ENCODE measurements at regions not wholly inside any gene's neighbourhood (a gene's known extent, or its start where the extent isn't known, plus 50 kb on each side); places are given as distances from the start of the nearest gene placed in this dataset.
"Not testable (repeated sequence)": the region's sequence is repeated elsewhere in the genome, so short reads cannot be mapped to it uniquely, and the experiment has no call there.

DNA sequence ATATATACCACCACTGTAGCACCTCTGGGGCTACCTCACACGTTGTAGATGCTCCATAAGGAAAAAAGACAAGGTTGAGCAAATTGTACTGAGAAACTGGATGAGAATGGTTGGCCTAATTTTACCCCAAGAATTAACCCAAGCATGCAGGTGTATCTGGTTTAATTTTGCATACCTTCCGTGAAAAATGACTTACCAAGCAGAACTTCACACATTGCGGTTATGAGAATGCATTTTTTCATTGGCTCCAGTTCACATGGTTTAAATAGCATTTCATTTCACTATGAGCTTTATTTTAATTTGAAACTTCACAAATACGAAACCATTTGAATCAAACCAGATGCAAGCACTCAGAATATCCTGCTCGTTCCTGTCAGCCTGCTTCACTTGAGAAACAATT lies 512.2 kb downstream of the LTN1 start:
- H3K4me2 ChIP-seq (ENCODE audit: insufficient read depth, low read length) = no peak overlapping the region
- no peak for DNase-seq

DNA sequence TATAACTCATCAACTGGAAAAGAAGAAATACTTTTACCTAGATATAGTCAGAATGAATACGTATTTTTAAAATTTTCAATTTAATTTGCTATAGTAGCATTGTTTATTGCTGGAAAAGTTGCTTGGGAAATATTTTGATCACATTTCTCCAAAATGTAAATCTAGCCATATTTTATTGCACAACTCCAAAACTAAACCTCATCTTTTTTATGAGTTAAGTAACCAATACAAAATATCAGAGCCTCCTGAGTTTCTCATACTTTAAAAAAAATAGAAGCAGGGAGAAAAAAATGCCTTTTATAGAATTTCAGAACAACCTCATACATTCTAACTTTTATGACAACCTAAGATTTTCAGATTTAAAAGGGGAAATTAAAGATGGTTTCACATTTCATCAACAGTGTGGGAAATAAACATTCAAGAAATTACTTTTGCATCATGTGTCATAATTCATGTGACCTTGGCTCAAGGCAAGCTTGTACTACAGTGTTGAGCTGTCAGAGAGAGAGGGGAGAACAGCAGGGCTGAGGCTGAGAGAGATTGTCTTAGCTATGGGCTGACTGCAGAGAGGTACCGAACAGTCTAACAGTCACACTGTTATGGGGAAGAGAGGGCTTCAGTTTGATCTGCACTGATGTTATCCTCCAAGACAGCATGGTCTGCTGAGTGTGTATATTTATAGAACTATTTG lies 519.0 kb downstream of the LTN1 start:
- H3K4me2 ChIP-seq (ENCODE audit: insufficient read depth, low read length) = no peak overlapping the region
- TF ChIP-seq, protein P1, sequence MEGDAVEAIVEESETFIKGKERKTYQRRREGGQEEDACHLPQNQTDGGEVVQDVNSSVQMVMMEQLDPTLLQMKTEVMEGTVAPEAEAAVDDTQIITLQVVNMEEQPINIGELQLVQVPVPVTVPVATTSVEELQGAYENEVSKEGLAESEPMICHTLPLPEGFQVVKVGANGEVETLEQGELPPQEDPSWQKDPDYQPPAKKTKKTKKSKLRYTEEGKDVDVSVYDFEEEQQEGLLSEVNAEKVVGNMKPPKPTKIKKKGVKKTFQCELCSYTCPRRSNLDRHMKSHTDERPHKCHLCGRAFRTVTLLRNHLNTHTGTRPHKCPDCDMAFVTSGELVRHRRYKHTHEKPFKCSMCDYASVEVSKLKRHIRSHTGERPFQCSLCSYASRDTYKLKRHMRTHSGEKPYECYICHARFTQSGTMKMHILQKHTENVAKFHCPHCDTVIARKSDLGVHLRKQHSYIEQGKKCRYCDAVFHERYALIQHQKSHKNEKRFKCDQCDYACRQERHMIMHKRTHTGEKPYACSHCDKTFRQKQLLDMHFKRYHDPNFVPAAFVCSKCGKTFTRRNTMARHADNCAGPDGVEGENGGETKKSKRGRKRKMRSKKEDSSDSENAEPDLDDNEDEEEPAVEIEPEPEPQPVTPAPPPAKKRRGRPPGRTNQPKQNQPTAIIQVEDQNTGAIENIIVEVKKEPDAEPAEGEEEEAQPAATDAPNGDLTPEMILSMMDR (IDR thresholded peaks at IDR 0.05; ENCODE audit: borderline replicate concordance, extremely low read depth, low read length, poor library complexity, severe bottlenecking) = no peak
- no peak for TF ChIP-seq EZH2 (IDR thresholded peaks at IDR 0.05; ENCODE audit: borderline replicate concordance, low read depth, low read length, severe bottlenecking)

More for the DNA sequence above, 512.2 kb downstream of the LTN1 start:
- H3K9me3 ChIP-seq (ENCODE audit: insufficient read depth, low read length, severe bottlenecking) = no peaks in the 10 kb centered on the region
- H3K4me3 ChIP-seq (ENCODE audit: low read depth in 1 of 2, low read length in 2 of 2) = no peak overlapping the region
- TF ChIP-seq EZH2 (IDR thresholded peaks at IDR 0.05; ENCODE audit: borderline replicate concordance, low read depth, low read length, severe bottlenecking) = no peak
- TF ChIP-seq, protein P1 (IDR thresholded peaks at IDR 0.05; ENCODE audit: borderline replicate concordance, extremely low read depth, low read length, poor library complexity, severe bottlenecking) = no peak
- H3K27me3 ChIP-seq (ENCODE audit: insufficient read depth, low read length, poor library complexity) = no peaks in the 10 kb centered on the region
- H2AFZ ChIP-seq (ENCODE audit: low read depth, low read length) = no peak overlapping the region
- no peak overlapping the region for H3K27ac ChIP-seq (ENCODE audit: low read length)
- ATAC-seq (ENCODE audit: insufficient read depth, low read depth) = no peak
- H3K9ac ChIP-seq (ENCODE audit: low read depth, low read length) = no peak overlapping the region
- H4K20me1 ChIP-seq (ENCODE audit: insufficient read depth, low read length) = no peaks in the 10 kb centered on the region
- H3K36me3 ChIP-seq (ENCODE audit: insufficient read depth, low read length) = no peaks in the 10 kb centered on the region
- H3K79me2 ChIP-seq (ENCODE audit: insufficient read depth, low read length) = no peaks in the 10 kb centered on the region
- H3K4me1 ChIP-seq (ENCODE audit: insufficient read depth, low read length) = no peaks in the 10 kb centered on the region

DNA sequence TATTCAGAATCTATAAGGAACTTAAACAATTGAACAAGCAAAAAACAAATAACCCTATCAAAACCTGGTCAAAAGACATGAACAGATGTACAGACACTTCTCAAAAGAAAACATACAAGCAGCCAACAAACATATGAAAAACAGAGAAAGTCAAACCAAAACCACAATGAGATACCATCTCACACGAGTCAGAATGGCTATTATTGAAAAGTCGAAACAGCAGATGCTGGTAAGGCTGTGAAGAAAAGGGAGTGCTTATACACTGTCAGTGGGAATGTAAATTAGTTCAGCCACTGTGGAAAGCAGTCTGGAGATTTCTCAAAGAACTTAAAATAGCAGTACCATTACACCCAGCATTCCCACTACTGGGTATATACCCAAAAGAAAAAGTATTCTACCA lies 520.1 kb downstream of the LTN1 start:
- not testable (repeated sequence) for H3K4me2 ChIP-seq (ENCODE audit: insufficient read depth, low read length); H4K20me1 ChIP-seq (ENCODE audit: insufficient read depth, low read length); H3K36me3 ChIP-seq (ENCODE audit: insufficient read depth, low read length); H3K9me3 ChIP-seq (ENCODE audit: insufficient read depth, low read length, severe bottlenecking); H3K9ac ChIP-seq (ENCODE audit: low read depth, low read length); H3K27me3 ChIP-seq (ENCODE audit: insufficient read depth, low read length, poor library complexity); H3K4me3 ChIP-seq (ENCODE audit: low read depth in 1 of 2, low read length in 2 of 2); DNase-seq; H3K27ac ChIP-seq (ENCODE audit: low read length); H3K4me1 ChIP-seq (ENCODE audit: insufficient read depth, low read length); H2AFZ ChIP-seq (ENCODE audit: low read depth, low read length); H3K79me2 ChIP-seq (ENCODE audit: insufficient read depth, low read length)
- ATAC-seq (ENCODE audit: insufficient read depth, low read depth) = peak; percentile 88

More for the DNA sequence above, 519.0 kb downstream of the LTN1 start:
- Histone ChIP-seq H3K27me3 (ENCODE audit: insufficient read depth, low read length, poor library complexity) (no peaks in the 10 kb centered on the region), H3K27ac (ENCODE audit: low read length) (no peak overlapping the region), H3K9me3 (ENCODE audit: insufficient read depth, low read length, severe bottlenecking) (no peaks in the 10 kb centered on the region), H3K9ac (ENCODE audit: low read depth, low read length) (no peak overlapping the region), H4K20me1 (ENCODE audit: insufficient read depth, low read length) (no peaks in the 10 kb centered on the region), H3K4me1 (ENCODE audit: insufficient read depth, low read length) (peaks cover 4% of the 10 kb centered on the region; the same call in 1 of the 2 replicates), H2AFZ (ENCODE audit: low read depth, low read length) (no peak overlapping the region), H3K36me3 (ENCODE audit: insufficient read depth, low read length) (no peaks in the 10 kb centered on the region), H3K4me3 (ENCODE audit: low read depth in 1 of 2, low read length in 2 of 2) (no peak overlapping the region), H3K79me2 (ENCODE audit: insufficient read depth, low read length) (no peaks in the 10 kb centered on the region)
- DNase-seq (no peak), ATAC-seq (ENCODE audit: insufficient read depth, low read depth) (0 out of 3 replicates have a peak, but pooled peaks have one; percentile 24)

DNA sequence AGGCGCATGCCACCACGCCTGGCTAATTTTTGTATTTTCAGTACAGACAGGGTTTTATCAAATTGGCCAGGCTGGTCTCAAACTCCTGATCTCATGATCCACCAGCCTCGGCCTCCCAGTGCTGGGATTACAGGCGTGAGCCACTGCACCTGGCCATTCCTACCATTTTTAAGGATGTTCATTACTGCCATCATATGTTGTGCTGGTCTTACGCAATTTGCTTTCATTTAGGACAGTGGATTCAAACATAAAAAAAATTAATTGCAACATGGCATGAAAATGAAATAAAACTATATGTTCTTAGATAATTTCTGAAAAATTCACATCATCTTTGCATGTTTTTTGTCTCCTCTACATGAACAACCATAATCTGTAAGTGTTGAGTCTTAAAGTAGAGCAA lies 527.7 kb downstream of the LTN1 start:
- H4K20me1 ChIP-seq (ENCODE audit: insufficient read depth, low read length) = no peaks in the 10 kb centered on the region
- H3K27me3 ChIP-seq (ENCODE audit: insufficient read depth, low read length, poor library complexity) = no peaks in the 10 kb centered on the region
- H3K9ac ChIP-seq (ENCODE audit: low read depth, low read length) = no peak overlapping the region
- H2AFZ ChIP-seq (ENCODE audit: low read depth, low read length) = no peak overlapping the region
- ATAC-seq (ENCODE audit: insufficient read depth, low read depth) (no peak), DNase-seq (no peak)
- no peaks in the 10 kb centered on the region for H3K79me2 ChIP-seq (ENCODE audit: insufficient read depth, low read length)
- no peaks in the 10 kb centered on the region for H3K9me3 ChIP-seq (ENCODE audit: insufficient read depth, low read length, severe bottlenecking)
- peaks cover 6% of the 10 kb centered on the region for H3K4me1 ChIP-seq (ENCODE audit: insufficient read depth, low read length)
- no peak for TF ChIP-seq EZH2 (IDR thresholded peaks at IDR 0.05; ENCODE audit: borderline replicate concordance, low read depth, low read length, severe bottlenecking)
- TF ChIP-seq, protein P1 (IDR thresholded peaks at IDR 0.05; ENCODE audit: borderline replicate concordance, extremely low read depth, low read length, poor library complexity, severe bottlenecking) = no peak
- no peak overlapping the region for H3K4me3 ChIP-seq (ENCODE audit: low read depth in 1 of 2, low read length in 2 of 2)
- H3K36me3 ChIP-seq (ENCODE audit: insufficient read depth, low read length) = no peaks in the 10 kb centered on the region
- H3K27ac ChIP-seq (ENCODE audit: low read length) = no peak overlapping the region
- H3K4me2 ChIP-seq (ENCODE audit: insufficient read depth, low read length) = no peak overlapping the region
